Stomach (tissue), 8 donors: ENCODE measurements at regions not wholly inside any gene's neighbourhood (a gene's known extent, or its start where the extent isn't known, plus 50 kb on each side); places are given as distances from the start of the nearest gene placed in this dataset.

Experiments
- DNase-seq, 2 donors: peaks; one replicate each; pipeline versions ENCODE4 v3.0.0 to v3.0.0-alpha.2; 2013 to 2019
- H3K27ac ChIP-seq, 5 donors: fragments of 200-600 bp in 4 of 5; sonication (generic) in 4 of 5; one replicate each; pipeline ENCODE4 v1.5.1; 2013 to 2019; ENCODE audit warnings: mild to moderate bottlenecking in 1 of 5, moderate library complexity in 1 of 5
- H3K27me3 ChIP-seq, 3 donors: fragments of 200-600 bp; sonication (generic); one replicate each; pipeline ENCODE4 v1.5.1; 2017 to 2019; ENCODE audit warnings: mixed run types in 1 of 3
- H3K36me3 ChIP-seq, 4 donors: fragments of 200-600 bp; sonication (generic); 1 replicate in 3 of 4; 2 replicates in 1 of 4; pipeline ENCODE4 v1.5.1; 2016 to 2019
- H3K4me1 ChIP-seq, 4 donors: fragments of 200-600 bp; sonication (generic); one replicate each; pipeline ENCODE4 v1.5.1; 2016 to 2019
- H3K4me3 ChIP-seq, 4 donors: fragments of 200-600 bp; sonication (generic) in 3 of 4; one replicate each; pipeline ENCODE4 v1.5.1; 2016 to 2019; ENCODE audit warnings: mild to moderate bottlenecking in 1 of 4
- H3K9me3 ChIP-seq, 4 donors: fragments of 200-600 bp; sonication (generic); one replicate each; pipeline ENCODE4 v1.5.1; 2016 to 2019
- CTCF ChIP-seq, 7 experiments: fragments of 450-650 bp in 4 of 7; fragments of 200-600 bp in 3 of 7; sonication (generic) in 3 of 7; IDR thresholded peaks; one replicate each; pipeline ENCODE4 v1.5.1; 2016 to 2019; ENCODE audit warnings: antibody characterized with exemption in 7 of 7, control low read depth in 2 of 7, mild to moderate bottlenecking in 1 of 7
- EP300 ChIP-seq: sonication (generic); formaldehyde crosslinking; IDR thresholded peaks from one replicate; pipeline ENCODE4 v1.6.1; 2017; ENCODE audit warnings: antibody characterized with exemption
- POLR2A ChIP-seq, 4 donors: fragments of 450-650 bp; IDR thresholded peaks; one replicate each; pipeline ENCODE4 v1.6.1; 2016; ENCODE audit warnings: antibody characterized with exemption in 4 of 4, control low read depth in 2 of 4, mild to moderate bottlenecking in 1 of 4, moderate library complexity in 1 of 4
- POLR2AphosphoS5 ChIP-seq, 3 donors: sonication (generic); formaldehyde crosslinking; IDR thresholded peaks; one replicate each; pipeline ENCODE4 v1.6.1; 2016; ENCODE audit warnings: antibody characterized with exemption in 3 of 3
- WGBS, 5 donors: extraction: QIAGEN DNeasy Blood & Tissue Kit in 3 of 5; methylation state at CpG; one replicate each; pipeline versions ENCODE4 v1.1.5 to v1.1.7; 2013 to 2018; 5-methylcytosine and 5-hydroxymethylcytosine counted together
- intact Hi-C: fragments of 100-400 bp; cut with DNase I; formaldehyde crosslinking; loops from one replicate; pipeline ENCODE4 v1.15.1; 2023; ENCODE audit warnings: low total_unique reads
- donor health status: healthy with polysubstance abuse.
- donor health status: Bipolar disorder and iron deficiency.
- donor health status: healthy.

- TF ChIP-seq CTCF (IDR thresholded peaks at IDR 0.05) (no peak), POLR2AphosphoS5 (IDR thresholded peaks at IDR 0.05) (no peak), EP300 (no peak), POLR2A (IDR thresholded peaks at IDR 0.05) (no peak)
- intact Hi-C loops = no loop called here
- H3K27me3 ChIP-seq = peaks cover 0 to 12% (median 0%) of the 10 kb centered on the region in 3 donors
Observed at GRCh38 chr6:33957892-33958525, 154.2 kb upstream of the MLN start.

GRCh38 chr6:33957131-33957891 is 153.5 kb upstream of the MLN start:
- H3K27me3 ChIP-seq = peaks cover 0 to 13% (median 0%) of the 10 kb centered on the region in 3 donors
- H3K4me3 ChIP-seq = no peak overlapping the region
- no peaks in the 10 kb centered on the region for H3K4me1 ChIP-seq
- H3K27ac ChIP-seq = no peak overlapping the region
- 79 to 84% (median 82%) methylated on average over 8 to 12 of the region's 12 CpGs for WGBS, 5 donors
- TF ChIP-seq POLR2AphosphoS5 (IDR thresholded peaks at IDR 0.05) (no peak), POLR2A (IDR thresholded peaks at IDR 0.05) (no peak)
- no peak for DNase-seq
- no peaks in the 10 kb centered on the region for H3K9me3 ChIP-seq
- no peaks in the 10 kb centered on the region for H3K36me3 ChIP-seq
- intact Hi-C loops = no loop called here

More at GRCh38 chr6:33957892-33958525, 154.2 kb upstream of the MLN start:
- no peak overlapping the region for H3K4me3 ChIP-seq
- no peaks in the 10 kb centered on the region for H3K9me3 ChIP-seq
- H3K4me1 ChIP-seq = no peaks in the 10 kb centered on the region
- H3K27ac ChIP-seq = no peak overlapping the region
- no peak for DNase-seq
- H3K36me3 ChIP-seq = no peaks in the 10 kb centered on the region
- 63 to 83% (median 68%) methylated on average over 5 to 12 of the region's 12 CpGs for WGBS, 5 donors

GRCh38 chr6:33956206-33956605 is 152.4 kb upstream of the MLN start:
- Histone ChIP-seq H3K4me3 (no peak overlapping the region), H3K4me1 (no peaks in the 10 kb centered on the region), H3K9me3 (no peaks in the 10 kb centered on the region), H3K36me3 (no peaks in the 10 kb centered on the region), H3K27ac (no peak overlapping the region), H3K27me3 (peaks cover 0 to 21% (median 0%) of the 10 kb centered on the region in 3 donors)
- intact Hi-C loops = no loop called here
- WGBS, 5 donors = 84 to 97% (median 89%) methylated on average over 11 to 13 of the region's 13 CpGs
- TF ChIP-seq POLR2AphosphoS5 (IDR thresholded peaks at IDR 0.05) (no peak), EP300 (no peak), CTCF (IDR thresholded peaks at IDR 0.05) (no peak), POLR2A (IDR thresholded peaks at IDR 0.05) (no peak)
- DNase-seq = no peak

- DNase-seq = no peak
- Histone ChIP-seq H3K27me3 (peaks cover 0 to 22% (median 0%) of the 10 kb centered on the region in 3 donors), H3K9me3 (no peaks in the 10 kb centered on the region), H3K27ac (no peak overlapping the region), H3K36me3 (no peaks in the 10 kb centered on the region), H3K4me3 (no peak overlapping the region), H3K4me1 (no peaks in the 10 kb centered on the region)
- intact Hi-C loops = no loop called here
- TF ChIP-seq POLR2A (IDR thresholded peaks at IDR 0.05) (no peak), POLR2AphosphoS5 (IDR thresholded peaks at IDR 0.05) (no peak), CTCF (IDR thresholded peaks at IDR 0.05) (no peak), EP300 (no peak)
- 83 to 91% (median 88%) methylated on average over 4 to 6 of the region's 6 CpGs for WGBS, 5 donors
Observed at GRCh38 chr6:33955566-33955965, 151.8 kb upstream of the MLN start.
